WERI-Rb-1 (cell line): ENCODE measurements at regions not wholly inside any gene's neighbourhood (a gene's known extent, or its start where the extent isn't known, plus 50 kb on each side); places are given as distances from the start of the nearest gene placed in this dataset.

ENCODE experiments used
- DNase-seq: peaks from one replicate; pipeline ENCODE4 v3.0.0-alpha.2; 2020
- H3K27ac ChIP-seq: fragments of 250-450 bp; sonication (Bioruptor Pico); 2 replicates; pipeline ENCODE4 v1.5.1; 2020; ENCODE audit warnings: mild to moderate bottlenecking, moderate library complexity
- H3K27me3 ChIP-seq: fragments of 250-450 bp; sonication (Bioruptor Pico); 2 replicates; pipeline ENCODE4 v1.5.1; 2021; ENCODE audit warnings: mild to moderate bottlenecking, low read depth, moderate library complexity; ENCODE audit not compliant: insufficient read depth, severe bottlenecking
- H3K36me3 ChIP-seq: fragments of 250-450 bp; sonication (Bioruptor Pico); 2 replicates; pipeline ENCODE4 v1.5.1; 2020; ENCODE audit warnings: mild to moderate bottlenecking, moderate library complexity
- H3K4me3 ChIP-seq: 2 replicates; pipeline ENCODE4 v1.5.1; 2011; ENCODE audit warnings: low read depth, mild to moderate bottlenecking, control low read depth, low read length
- H3K9me3 ChIP-seq: fragments of 250-450 bp; sonication (Bioruptor Pico); 2 replicates; pipeline ENCODE4 v1.5.1; 2021; ENCODE audit warnings: mild to moderate bottlenecking, moderate library complexity; ENCODE audit not compliant: severe bottlenecking
- CTCF ChIP-seq: IDR thresholded peaks from 2 replicates; pipeline ENCODE4 v1.5.1; 2011; ENCODE audit warnings: low read depth, mild to moderate bottlenecking, control low read depth, inconsistent platforms, low read length

DNA sequence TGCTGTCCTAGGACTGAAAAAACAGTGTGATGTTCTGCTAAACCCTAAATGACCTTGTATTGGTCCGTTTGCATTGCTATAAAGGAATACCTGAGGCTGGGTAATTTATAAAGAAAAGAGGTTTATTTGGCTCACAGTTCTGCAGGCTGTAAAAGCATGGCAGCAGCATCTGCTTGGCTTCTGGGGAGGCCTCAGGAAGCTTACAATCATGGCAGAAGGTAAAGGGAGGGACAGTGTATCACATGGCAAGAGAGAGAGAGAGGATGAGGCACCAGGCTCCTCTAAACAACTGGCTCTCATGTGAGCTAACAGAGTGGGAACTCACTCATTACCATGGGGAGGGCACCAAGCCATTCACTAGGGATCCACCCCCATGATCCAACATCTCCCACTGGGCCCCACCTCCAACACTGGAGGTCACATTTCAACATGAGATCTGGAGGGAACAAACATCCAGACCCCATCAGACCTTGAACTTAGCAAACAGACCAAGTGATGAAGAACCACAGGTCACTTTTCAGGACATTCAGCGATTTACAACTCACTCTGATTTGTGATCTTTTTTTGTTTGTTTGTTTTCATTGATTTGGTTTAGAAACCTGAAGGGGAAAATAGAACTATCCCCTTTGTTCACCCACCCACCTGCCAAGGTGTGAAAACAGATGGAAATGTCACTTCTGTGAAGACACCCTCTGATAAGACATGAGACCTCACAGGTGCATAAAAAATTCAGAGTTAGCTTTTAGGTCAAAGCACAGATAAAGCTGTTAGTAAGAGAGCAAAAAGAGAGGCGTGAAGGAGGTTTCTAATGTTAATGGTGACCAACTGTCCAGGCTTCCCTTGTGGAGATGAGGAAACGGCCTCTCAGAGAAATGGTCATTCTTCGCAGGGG lies 104.2 kb upstream of the RALGPS2 start:
- no peak for TF ChIP-seq CTCF
- Histone ChIP-seq H3K27ac (no peak overlapping the region), H3K9me3 (peaks cover 7% of the 10 kb centered on the region), H3K36me3 (no peaks in the 10 kb centered on the region), H3K27me3 (no peaks in the 10 kb centered on the region), H3K4me3 (no peak overlapping the region)
- DNase-seq: no peak

- Histone ChIP-seq H3K36me3 (no peaks in the 10 kb centered on the region), H3K27me3 (no peaks in the 10 kb centered on the region), H3K27ac (no peak overlapping the region), H3K9me3 (peaks cover 7% of the 10 kb centered on the region), H3K4me3 (no peak overlapping the region)
- no peak for DNase-seq
- no peak for TF ChIP-seq CTCF
Measured at GRCh38 chr1:178621822-178622221, 103.2 kb upstream of the RALGPS2 start.

DNA sequence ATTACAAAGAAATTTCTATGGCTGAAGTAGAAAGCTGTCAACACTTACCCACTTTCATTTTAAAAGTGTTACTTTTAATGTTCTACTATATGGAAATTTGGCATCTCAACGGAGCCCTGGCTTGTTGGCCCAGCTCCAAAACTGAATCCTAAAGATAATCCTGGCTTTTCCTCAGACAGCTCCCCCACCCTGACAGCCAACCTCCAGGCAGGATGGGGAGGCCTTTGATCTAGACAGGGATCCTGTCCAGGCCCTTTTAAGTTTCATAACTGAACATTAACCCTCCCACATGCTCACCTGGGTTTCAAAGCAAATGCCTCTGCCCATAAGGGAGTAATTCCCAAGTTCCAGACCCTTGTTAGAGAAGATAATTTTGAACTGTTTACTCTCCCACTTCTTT lies 99.3 kb upstream of the RALGPS2 start:
- H3K9me3 ChIP-seq: peaks cover 7% of the 10 kb centered on the region
- no peak overlapping the region for H3K4me3 ChIP-seq
- no peak overlapping the region for H3K27ac ChIP-seq
- DNase-seq: peak; percentile 55
- H3K27me3 ChIP-seq: no peaks in the 10 kb centered on the region
- TF ChIP-seq CTCF: no peak
- H3K36me3 ChIP-seq: no peaks in the 10 kb centered on the region

GRCh38 chr1:178627037-178627436 lies 98.0 kb upstream of the RALGPS2 start:
- no peak overlapping the region for H3K27ac ChIP-seq
- H3K9me3 ChIP-seq: peaks cover 2% of the 10 kb centered on the region
- TF ChIP-seq CTCF: no peak
- DNase-seq: no peak
- no peaks in the 10 kb centered on the region for H3K27me3 ChIP-seq
- H3K4me3 ChIP-seq: no peak overlapping the region
- no peaks in the 10 kb centered on the region for H3K36me3 ChIP-seq

DNA sequence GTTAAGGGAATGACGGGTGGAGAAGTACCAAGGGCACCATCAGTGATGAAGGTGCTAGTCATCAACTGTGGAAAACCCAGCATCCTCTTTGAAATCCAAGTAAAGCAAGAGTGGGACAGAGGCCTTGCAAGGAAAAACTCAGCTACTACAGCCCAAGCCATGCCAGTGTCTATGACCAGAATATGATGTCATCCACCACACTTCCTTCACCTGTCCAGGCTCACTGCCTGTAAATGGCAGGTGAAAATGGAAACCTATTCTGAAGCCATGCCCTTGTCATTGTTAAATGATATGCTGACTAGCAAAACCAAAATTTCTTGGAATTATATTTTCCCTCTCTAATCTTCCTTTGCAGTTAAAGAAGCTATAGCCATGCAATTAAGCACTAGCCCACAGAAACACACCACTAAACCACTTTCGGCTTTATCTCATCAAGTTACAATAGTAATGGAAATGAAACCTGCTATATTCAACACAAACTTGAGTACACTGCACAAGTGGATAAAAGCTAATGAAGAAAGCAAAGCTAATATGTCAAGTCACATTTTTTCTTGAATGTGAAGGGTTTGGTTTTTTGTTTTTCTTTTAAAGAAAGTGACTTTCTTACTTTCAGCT lies 96.3 kb upstream of the RALGPS2 start:
- Histone ChIP-seq H3K36me3 (no peaks in the 10 kb centered on the region), H3K27ac (no peak overlapping the region), H3K9me3 (peaks cover 2% of the 10 kb centered on the region), H3K4me3 (no peak overlapping the region), H3K27me3 (no peaks in the 10 kb centered on the region)
- no peak for DNase-seq
- TF ChIP-seq CTCF: no peak
